Prostate gland (tissue), 2 donors: ENCODE measurements at regions not wholly inside any gene's neighbourhood (a gene's known extent, or its start where the extent isn't known, plus 50 kb on each side); places are given as distances from the start of the nearest gene placed in this dataset.

Source experiments
- DNase-seq: peaks from one replicate; pipeline ENCODE4 v3.0.0-alpha.2; 2019; ENCODE audit warnings: low spot score
- H3K27ac ChIP-seq, 2 donors: fragments of 200-600 bp; sonication (generic); 2 replicates each; pipeline ENCODE4 v1.5.1; 2017 to 2019
- H3K27me3 ChIP-seq: fragments of 200-600 bp; sonication (generic); replicated peaks from 2 replicates; pipeline ENCODE4 v1.5.1; 2019; ENCODE audit not compliant: insufficient read depth
- H3K36me3 ChIP-seq, 2 donors: fragments of 200-600 bp; sonication (generic); 1 replicate in 1 of 2; 2 replicates in 1 of 2; pipeline versions ENCODE4 v1.5.1 to v1.8.1; 2017 to 2019
- H3K4me1 ChIP-seq: fragments of 200-600 bp; sonication (generic); replicated peaks from 2 replicates; pipeline ENCODE4 v1.5.1; 2019
- H3K4me3 ChIP-seq, 2 donors: fragments of 200-600 bp; sonication (generic); 2 replicates each; pipeline ENCODE4 v1.5.1; 2017 to 2019
- H3K9me3 ChIP-seq: fragments of 200-600 bp; sonication (generic); 2 replicates; pipeline ENCODE4 v1.5.1; 2017
- POLR2A ChIP-seq: fragments of 450-650 bp; IDR thresholded peaks from one replicate; pipeline ENCODE4 v1.6.1; 2016; ENCODE audit warnings: antibody characterized with exemption, mild to moderate bottlenecking
- POLR2AphosphoS5 ChIP-seq: sonication (generic); formaldehyde crosslinking; IDR thresholded peaks from one replicate; pipeline ENCODE4 v1.6.1; 2017; ENCODE audit warnings: antibody characterized with exemption
- WGBS: methylation state at CpG from one replicate; pipeline ENCODE4 v1.1.5; 2018; 5-methylcytosine and 5-hydroxymethylcytosine counted together
- intact Hi-C: fragments of 100-400 bp; cut with DNase I; formaldehyde crosslinking; loops from one replicate; pipeline ENCODE4 v1.14.2; 2022
- TF ChIP-seq, protein P1 (sequence below), 4 experiments: fragments of 200-600 bp in 2 of 4; fragments of 450-650 bp in 2 of 4; sonication (generic) in 2 of 4; IDR thresholded peaks; 1 replicate in 3 of 4; 2 replicates in 1 of 4; pipeline ENCODE4 v1.5.1; 2016 to 2019; ENCODE audit warnings: antibody characterized with exemption in 4 of 4, mild to moderate bottlenecking in 2 of 4, moderate library complexity in 2 of 4

- H3K27me3 ChIP-seq, result no peaks in the 10 kb centered on the region
- no peak overlapping the region for H3K4me3 ChIP-seq
- no peaks in the 10 kb centered on the region for H3K9me3 ChIP-seq
- no peak for TF ChIP-seq POLR2A
- TF ChIP-seq, protein P1, sequence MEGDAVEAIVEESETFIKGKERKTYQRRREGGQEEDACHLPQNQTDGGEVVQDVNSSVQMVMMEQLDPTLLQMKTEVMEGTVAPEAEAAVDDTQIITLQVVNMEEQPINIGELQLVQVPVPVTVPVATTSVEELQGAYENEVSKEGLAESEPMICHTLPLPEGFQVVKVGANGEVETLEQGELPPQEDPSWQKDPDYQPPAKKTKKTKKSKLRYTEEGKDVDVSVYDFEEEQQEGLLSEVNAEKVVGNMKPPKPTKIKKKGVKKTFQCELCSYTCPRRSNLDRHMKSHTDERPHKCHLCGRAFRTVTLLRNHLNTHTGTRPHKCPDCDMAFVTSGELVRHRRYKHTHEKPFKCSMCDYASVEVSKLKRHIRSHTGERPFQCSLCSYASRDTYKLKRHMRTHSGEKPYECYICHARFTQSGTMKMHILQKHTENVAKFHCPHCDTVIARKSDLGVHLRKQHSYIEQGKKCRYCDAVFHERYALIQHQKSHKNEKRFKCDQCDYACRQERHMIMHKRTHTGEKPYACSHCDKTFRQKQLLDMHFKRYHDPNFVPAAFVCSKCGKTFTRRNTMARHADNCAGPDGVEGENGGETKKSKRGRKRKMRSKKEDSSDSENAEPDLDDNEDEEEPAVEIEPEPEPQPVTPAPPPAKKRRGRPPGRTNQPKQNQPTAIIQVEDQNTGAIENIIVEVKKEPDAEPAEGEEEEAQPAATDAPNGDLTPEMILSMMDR (IDR thresholded peaks at IDR 0.05), result no peak
- TF ChIP-seq POLR2AphosphoS5, result no peak
- intact Hi-C loops, result no loop called here
- 69% methylated on average over 2 of the region's 2 CpGs for WGBS
- no peaks in the 10 kb centered on the region for H3K36me3 ChIP-seq
- no peak overlapping the region for H3K27ac ChIP-seq
- DNase-seq, result no peak
- H3K4me1 ChIP-seq, result no peaks in the 10 kb centered on the region
These were observed 505.7 kb upstream of the LUZP2 start for GRCh38 chr11:23991165-23991539.

- no peaks in the 10 kb centered on the region for H3K36me3 ChIP-seq
- intact Hi-C loops, result no loop called here
- no peaks in the 10 kb centered on the region for H3K9me3 ChIP-seq
- no peak overlapping the region for H3K4me3 ChIP-seq
- H3K27ac ChIP-seq, result no peak overlapping the region
- H3K4me1 ChIP-seq, result no peaks in the 10 kb centered on the region
- no peak for DNase-seq
- no peaks in the 10 kb centered on the region for H3K27me3 ChIP-seq
- TF ChIP-seq POLR2A (no peak), POLR2AphosphoS5 (no peak)
- TF ChIP-seq, protein P1 (IDR thresholded peaks at IDR 0.05), result no peak
These were observed 501.0 kb upstream of the LUZP2 start for GRCh38 chr11:23995891-23996290.

- H3K27me3 ChIP-seq, result no peaks in the 10 kb centered on the region
- WGBS, result 88% methylated on average over 1 of the region's 1 CpG
- no peaks in the 10 kb centered on the region for H3K36me3 ChIP-seq
- no peaks in the 10 kb centered on the region for H3K4me1 ChIP-seq
- intact Hi-C loops, result no loop called here
- no peak for DNase-seq
- TF ChIP-seq, protein P1 (IDR thresholded peaks at IDR 0.05), result no peak
- no peak for TF ChIP-seq POLR2AphosphoS5
- no peak for TF ChIP-seq POLR2A
- no peaks in the 10 kb centered on the region for H3K9me3 ChIP-seq
- H3K27ac ChIP-seq, result no peak overlapping the region
- H3K4me3 ChIP-seq, result no peak overlapping the region
These were observed 499.5 kb upstream of the LUZP2 start for GRCh38 chr11:23997356-23997755.

DNA sequence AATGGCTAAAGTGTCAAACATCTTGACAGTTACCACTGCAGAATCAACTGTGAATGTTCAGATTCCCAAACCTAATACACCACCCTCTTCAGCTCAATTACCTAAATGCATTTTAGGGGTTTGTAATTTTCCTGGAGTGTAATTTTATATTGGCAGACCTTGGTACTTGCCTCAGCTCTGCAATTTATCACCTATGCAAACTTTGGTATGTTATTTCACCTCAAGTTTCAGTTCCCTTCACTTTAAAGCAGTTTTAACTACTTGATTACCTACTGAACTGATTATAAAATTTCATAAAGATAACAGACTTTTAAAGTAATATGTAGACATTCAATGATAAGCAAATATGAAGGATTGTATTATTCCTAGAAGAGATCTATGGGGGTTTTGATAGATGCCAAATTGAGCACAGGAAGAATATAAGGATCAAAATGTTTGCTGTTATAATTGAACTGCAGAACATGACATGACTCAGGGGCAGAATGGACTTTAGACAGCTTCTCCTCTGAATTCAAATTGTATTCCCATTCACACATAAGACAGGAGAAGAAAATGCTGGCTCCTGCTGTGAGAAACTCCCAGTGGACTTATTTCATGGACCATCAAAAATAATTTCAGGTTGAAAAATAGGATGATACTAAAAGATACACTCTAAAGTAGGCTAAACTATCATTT is 491.5 kb upstream of the LUZP2 start:
- intact Hi-C loops, result no loop called here
- Histone ChIP-seq H3K9me3 (no peaks in the 10 kb centered on the region), H3K36me3 (no peaks in the 10 kb centered on the region), H3K4me3 (no peak overlapping the region), H3K27me3 (no peaks in the 10 kb centered on the region), H3K27ac (no peak overlapping the region), H3K4me1 (no peaks in the 10 kb centered on the region)
- no peak for DNase-seq
- TF ChIP-seq POLR2A (no peak), POLR2AphosphoS5 (no peak)
- TF ChIP-seq, protein P1 (IDR thresholded peaks at IDR 0.05), result no peak

DNA sequence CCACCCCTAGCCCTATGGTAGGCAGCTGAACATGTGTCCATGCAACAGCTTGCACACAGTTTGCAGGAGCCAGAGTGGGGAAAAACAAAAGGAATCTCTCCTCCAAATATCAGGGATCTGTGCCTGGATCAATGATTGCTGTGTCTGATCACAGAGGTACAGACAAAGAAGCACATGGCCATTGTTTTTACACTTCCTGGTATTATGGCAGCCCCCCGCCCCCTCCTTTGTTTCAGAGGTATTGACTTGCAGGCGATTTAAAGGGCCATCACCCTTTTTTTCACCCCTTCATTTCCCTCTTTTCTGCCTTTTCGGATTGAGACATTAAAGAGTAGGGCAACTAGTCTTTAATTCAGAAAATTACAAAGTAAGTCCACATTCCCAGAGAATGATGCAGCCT is 453.0 kb upstream of the LUZP2 start:
- 93% methylated on average over 3 of the region's 3 CpGs for WGBS
- Histone ChIP-seq H3K27ac (no peak overlapping the region), H3K4me3 (no peak overlapping the region), H3K27me3 (no peaks in the 10 kb centered on the region), H3K9me3 (no peaks in the 10 kb centered on the region), H3K36me3 (no peaks in the 10 kb centered on the region), H3K4me1 (no peaks in the 10 kb centered on the region)
- DNase-seq, result no peak
- intact Hi-C loops, result no loop called here
- TF ChIP-seq, protein P1 (IDR thresholded peaks at IDR 0.05), result no peak
- TF ChIP-seq POLR2AphosphoS5, result no peak
- TF ChIP-seq POLR2A, result no peak
